Large intestine (tissue), 3 donors: ENCODE measurements at regions not wholly inside any gene's neighbourhood (a gene's known extent, or its start where the extent isn't known, plus 50 kb on each side); places are given as distances from the start of the nearest gene placed in this dataset.

Source experiments
- DNase-seq, 2 donors: peaks; one replicate each; pipeline versions ENCODE4 v3.0.0 to v3.0.0-alpha.2; 2013
- H3K27ac ChIP-seq: one replicate; pipeline ENCODE4 v1.5.1; 2013; ENCODE audit warnings: low read length
- H3K27me3 ChIP-seq: 2 replicates; pipeline ENCODE4 v1.6.1; 2013; ENCODE audit warnings: low read length; ENCODE audit not compliant: control insufficient read depth, insufficient read depth
- H3K36me3 ChIP-seq: 2 replicates; pipeline ENCODE4 v1.6.1; 2013; ENCODE audit warnings: low read length; ENCODE audit not compliant: control insufficient read depth, insufficient read depth
- H3K4me1 ChIP-seq: one replicate; pipeline ENCODE4 v1.6.1; 2013; ENCODE audit warnings: low read length; ENCODE audit not compliant: control insufficient read depth, insufficient read depth
- H3K4me3 ChIP-seq: one replicate; pipeline ENCODE4 v1.5.1; 2013; ENCODE audit warnings: low read length
- H3K9me3 ChIP-seq: one replicate; pipeline ENCODE4 v1.6.1; 2013; ENCODE audit warnings: mild to moderate bottlenecking, low read depth, low read length, moderate library complexity; ENCODE audit not compliant: control insufficient read depth
- WGBS: methylation state at CpG from one replicate; pipeline ENCODE4 v1.1.5; 2013; ENCODE audit warnings: low lambda C conversion rate; ENCODE audit not compliant: insufficient coverage; 5-methylcytosine and 5-hydroxymethylcytosine counted together

GRCh38 chr10:59580026-59580863 lies 129.4 kb downstream of the SLC16A9 start:
- Histone ChIP-seq H3K9me3 (no peaks in the 10 kb centered on the region), H3K27ac (no peak overlapping the region), H3K4me3 (no peak overlapping the region), H3K4me1 (no peaks in the 10 kb centered on the region), H3K36me3 (no peaks in the 10 kb centered on the region), H3K27me3 (no peaks in the 10 kb centered on the region)
- DNase-seq = peak in 1 of 2 donors; percentile 24
- no CpG with 5 or more reads among the region's 3 CpGs for WGBS

GRCh38 chr10:59578741-59579140 lies 130.9 kb downstream of the SLC16A9 start:
- no peaks in the 10 kb centered on the region for H3K4me1 ChIP-seq
- no peaks in the 10 kb centered on the region for H3K36me3 ChIP-seq
- no peaks in the 10 kb centered on the region for H3K27me3 ChIP-seq
- no peak for DNase-seq
- no peaks in the 10 kb centered on the region for H3K9me3 ChIP-seq
- H3K4me3 ChIP-seq = no peak overlapping the region
- no peak overlapping the region for H3K27ac ChIP-seq
- no CpG with 5 or more reads among the region's 4 CpGs for WGBS

DNA sequence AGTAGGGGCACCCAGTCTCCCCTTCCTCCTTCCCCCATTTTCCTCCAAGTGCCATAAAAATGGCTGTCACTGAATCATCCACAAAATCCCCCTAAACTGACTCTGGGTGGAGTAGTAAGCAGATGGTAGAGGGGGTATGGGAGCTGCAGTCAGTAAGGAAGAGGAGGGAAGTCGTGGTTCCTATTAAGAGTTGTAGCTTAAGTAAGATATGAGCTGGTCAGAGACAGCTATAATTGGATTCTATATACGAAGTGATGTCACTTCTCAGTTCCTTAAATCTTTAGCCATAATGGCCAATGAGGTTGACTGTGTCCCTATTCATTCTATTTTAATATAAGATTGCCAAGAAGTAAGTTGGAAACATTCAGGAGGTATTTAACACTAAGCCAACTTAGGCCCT lies 131.7 kb downstream of the SLC16A9 start:
- DNase-seq = no peak
- Histone ChIP-seq H3K4me1 (no peaks in the 10 kb centered on the region), H3K27me3 (no peaks in the 10 kb centered on the region), H3K9me3 (no peaks in the 10 kb centered on the region), H3K4me3 (no peak overlapping the region), H3K36me3 (no peaks in the 10 kb centered on the region), H3K27ac (no peak overlapping the region)
- 100% methylated on average over 1 of the region's 2 CpGs for WGBS

DNA sequence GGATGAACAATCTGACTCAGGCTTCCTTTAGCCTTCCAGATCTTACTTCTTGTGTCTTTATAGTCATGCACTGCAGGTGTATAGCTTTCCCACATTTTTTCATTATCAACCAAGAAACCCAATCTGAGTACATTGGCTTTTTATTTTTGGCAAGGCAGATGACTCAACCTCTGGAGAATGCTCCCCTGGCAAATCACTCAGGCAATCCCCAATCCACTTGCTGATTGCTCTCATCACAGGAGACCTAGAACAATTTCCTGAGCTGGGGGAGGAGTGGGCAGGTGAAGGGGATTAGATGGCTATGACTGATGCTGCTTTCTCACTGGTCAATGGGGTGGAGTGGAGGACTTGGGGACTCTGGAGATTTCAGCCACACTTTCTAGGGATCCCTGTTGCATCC lies 134.4 kb downstream of the SLC16A9 start:
- H3K27me3 ChIP-seq = no peaks in the 10 kb centered on the region
- H3K27ac ChIP-seq = no peak overlapping the region
- H3K4me3 ChIP-seq = no peak overlapping the region
- H3K9me3 ChIP-seq = no peaks in the 10 kb centered on the region
- no peaks in the 10 kb centered on the region for H3K4me1 ChIP-seq
- no peaks in the 10 kb centered on the region for H3K36me3 ChIP-seq
- no peak for DNase-seq

DNA sequence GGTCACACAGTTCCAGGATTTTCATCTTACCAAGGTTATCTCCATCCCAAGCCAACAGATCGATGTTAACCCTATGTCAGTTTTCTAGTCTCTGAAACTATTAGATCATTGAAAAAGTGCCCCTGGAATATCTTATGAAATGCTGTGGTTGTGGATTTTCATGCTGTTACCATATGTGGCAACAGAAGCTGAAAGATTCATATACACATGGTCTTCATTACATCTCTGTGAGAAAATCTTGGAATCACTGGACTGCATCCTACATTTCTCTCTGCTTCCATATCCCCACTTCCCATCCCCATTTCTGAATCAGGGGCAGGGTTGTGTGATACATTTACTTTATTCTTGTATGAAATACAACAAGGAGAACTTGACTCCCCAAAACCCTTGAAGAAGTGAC lies 146.1 kb downstream of the SLC16A9 start:
- Histone ChIP-seq H3K4me3 (no peak overlapping the region), H3K27me3 (no peaks in the 10 kb centered on the region), H3K27ac (no peak overlapping the region), H3K4me1 (no peaks in the 10 kb centered on the region), H3K36me3 (no peaks in the 10 kb centered on the region), H3K9me3 (no peaks in the 10 kb centered on the region)
- no peak for DNase-seq
- no CpG with 5 or more reads among the region's 1 CpG for WGBS

DNA sequence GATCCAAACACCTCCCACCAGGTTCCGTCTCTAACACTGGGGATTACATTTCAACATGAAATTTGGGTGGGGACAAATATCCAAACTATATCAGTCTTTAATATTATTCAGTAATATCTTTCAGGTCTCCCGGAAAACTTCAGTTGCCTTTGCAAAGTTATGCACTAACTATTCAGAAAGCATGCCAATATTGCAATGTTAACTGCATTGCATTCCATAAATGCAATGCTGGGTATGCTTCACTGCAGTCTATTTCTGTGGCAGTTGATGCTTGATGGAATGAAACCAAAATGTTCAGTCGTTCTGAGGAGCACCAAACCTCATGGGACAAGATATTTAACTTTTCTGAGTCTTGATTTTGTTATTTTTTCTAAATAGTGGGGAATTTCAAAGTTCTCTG lies 147.5 kb downstream of the SLC16A9 start:
- Histone ChIP-seq H3K36me3 (no peaks in the 10 kb centered on the region), H3K27ac (no peak overlapping the region), H3K27me3 (no peaks in the 10 kb centered on the region), H3K4me1 (no peaks in the 10 kb centered on the region), H3K4me3 (no peak overlapping the region), H3K9me3 (no peaks in the 10 kb centered on the region)
- 88% methylated on average over 1 of the region's 3 CpGs for WGBS
- DNase-seq = no peak

GRCh38 chr10:59561477-59562121 lies 148.1 kb downstream of the SLC16A9 start:
- no CpG with 5 or more reads among the region's 3 CpGs for WGBS

GRCh38 chr10:59560990-59561389 lies 148.7 kb downstream of the SLC16A9 start:
- DNase-seq = no peak
- no peaks in the 10 kb centered on the region for H3K9me3 ChIP-seq
- H3K27me3 ChIP-seq = no peaks in the 10 kb centered on the region
- H3K36me3 ChIP-seq = no peaks in the 10 kb centered on the region
- H3K27ac ChIP-seq = no peak overlapping the region
- WGBS = no CpG with 5 or more reads among the region's 2 CpGs
- no peaks in the 10 kb centered on the region for H3K4me1 ChIP-seq
- no peak overlapping the region for H3K4me3 ChIP-seq

More at GRCh38 chr10:59561477-59562121, 148.1 kb downstream of the SLC16A9 start:
- no peak for DNase-seq
- Histone ChIP-seq H3K4me1 (no peaks in the 10 kb centered on the region), H3K9me3 (no peaks in the 10 kb centered on the region), H3K27ac (no peak overlapping the region), H3K4me3 (no peak overlapping the region), H3K27me3 (no peaks in the 10 kb centered on the region), H3K36me3 (no peaks in the 10 kb centered on the region)

- DNase-seq = no peak
- no peaks in the 10 kb centered on the region for H3K4me1 ChIP-seq
- no peaks in the 10 kb centered on the region for H3K27me3 ChIP-seq
- no peaks in the 10 kb centered on the region for H3K9me3 ChIP-seq
- H3K27ac ChIP-seq = no peak overlapping the region
- H3K36me3 ChIP-seq = no peaks in the 10 kb centered on the region
- 90% methylated on average over 2 of the region's 2 CpGs for WGBS
- H3K4me3 ChIP-seq = no peak overlapping the region
These were observed 149.5 kb downstream of the SLC16A9 start for GRCh38 chr10:59560161-59560560.

GRCh38 chr10:59558066-59558465 lies 151.6 kb downstream of the SLC16A9 start:
- H3K9me3 ChIP-seq = no peaks in the 10 kb centered on the region
- no peak overlapping the region for H3K4me3 ChIP-seq
- peaks cover 2% of the 10 kb centered on the region for H3K27me3 ChIP-seq
- WGBS = 100% methylated on average over 1 of the region's 4 CpGs
- DNase-seq = no peak
- H3K27ac ChIP-seq = no peak overlapping the region
- H3K4me1 ChIP-seq = no peaks in the 10 kb centered on the region
- no peaks in the 10 kb centered on the region for H3K36me3 ChIP-seq

GRCh38 chr10:59557642-59558041 lies 152.0 kb downstream of the SLC16A9 start:
- H3K27ac ChIP-seq = no peak overlapping the region
- 50% methylated on average over 1 of the region's 3 CpGs for WGBS
- H3K36me3 ChIP-seq = no peaks in the 10 kb centered on the region
- DNase-seq = no peak
- H3K4me3 ChIP-seq = no peak overlapping the region
- no peaks in the 10 kb centered on the region for H3K9me3 ChIP-seq
- no peaks in the 10 kb centered on the region for H3K4me1 ChIP-seq
- peaks cover 2% of the 10 kb centered on the region for H3K27me3 ChIP-seq
